ENCODE measurements at regions not wholly inside any gene's neighbourhood (a gene's known extent, or its start where the extent isn't known, plus 50 kb on each side); places are given as distances from the start of the nearest gene placed in this dataset.

DNA sequence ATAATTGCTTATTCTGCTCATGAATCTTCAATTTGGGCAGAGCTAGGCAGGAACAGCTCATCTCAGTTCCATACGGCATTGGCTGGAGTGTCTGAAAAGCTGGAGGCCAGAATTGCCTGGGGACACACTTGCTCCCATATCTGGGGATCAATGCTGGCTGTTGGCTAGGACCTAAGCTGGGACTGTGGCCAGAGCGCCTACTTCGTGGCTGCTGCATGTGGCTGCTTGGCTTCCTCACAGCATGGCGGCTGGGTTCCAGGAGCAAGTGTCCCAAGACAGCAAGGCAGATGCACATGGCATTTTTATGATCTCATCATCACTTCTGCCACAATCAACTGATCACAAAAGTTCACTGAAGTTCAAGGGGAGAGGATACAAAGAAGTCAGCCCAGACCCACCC, 200.2 kb downstream of the TTC8 start:
- DNase-seq, result no peak

GRCh38 chr14:89025561-89026236, 201.2 kb downstream of the TTC8 start:
- DNase-seq, result no peak

DNA sequence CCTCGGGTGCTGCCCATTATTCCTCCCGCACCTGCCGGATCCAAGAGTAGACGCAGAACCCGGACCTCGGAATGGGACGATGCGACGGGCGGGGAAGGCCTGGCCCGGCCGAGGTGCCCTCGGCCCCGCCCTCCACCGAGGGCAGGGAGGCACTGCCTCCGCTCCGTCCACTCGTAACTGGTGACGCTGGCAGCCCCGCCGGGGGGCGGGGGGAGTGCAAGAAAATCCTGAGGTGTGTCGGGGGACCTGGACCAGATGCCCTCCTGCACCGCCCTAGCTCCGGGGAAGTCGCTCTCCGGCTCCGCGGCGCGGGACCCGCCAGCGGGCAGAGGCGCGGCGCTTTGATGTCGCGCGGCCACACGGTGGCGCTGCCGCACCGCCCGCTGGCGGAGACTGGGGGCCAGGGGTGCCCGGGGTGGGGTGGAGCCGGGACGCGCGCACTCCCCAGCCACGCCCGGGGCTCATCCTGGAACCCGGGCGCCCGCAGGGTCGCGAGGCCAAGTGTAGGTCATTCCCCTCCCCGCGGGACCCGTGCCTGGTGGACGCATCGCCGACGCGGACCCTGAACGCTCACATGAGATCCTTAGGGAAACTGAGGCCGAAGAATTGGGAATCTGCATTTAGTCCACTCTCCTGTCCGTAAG, 202.8 kb downstream of the TTC8 start:
- peak; percentile 56 for DNase-seq

- no peak for DNase-seq
Observed at GRCh38 chr14:89028462-89029134, 204.1 kb downstream of the TTC8 start.

DNA sequence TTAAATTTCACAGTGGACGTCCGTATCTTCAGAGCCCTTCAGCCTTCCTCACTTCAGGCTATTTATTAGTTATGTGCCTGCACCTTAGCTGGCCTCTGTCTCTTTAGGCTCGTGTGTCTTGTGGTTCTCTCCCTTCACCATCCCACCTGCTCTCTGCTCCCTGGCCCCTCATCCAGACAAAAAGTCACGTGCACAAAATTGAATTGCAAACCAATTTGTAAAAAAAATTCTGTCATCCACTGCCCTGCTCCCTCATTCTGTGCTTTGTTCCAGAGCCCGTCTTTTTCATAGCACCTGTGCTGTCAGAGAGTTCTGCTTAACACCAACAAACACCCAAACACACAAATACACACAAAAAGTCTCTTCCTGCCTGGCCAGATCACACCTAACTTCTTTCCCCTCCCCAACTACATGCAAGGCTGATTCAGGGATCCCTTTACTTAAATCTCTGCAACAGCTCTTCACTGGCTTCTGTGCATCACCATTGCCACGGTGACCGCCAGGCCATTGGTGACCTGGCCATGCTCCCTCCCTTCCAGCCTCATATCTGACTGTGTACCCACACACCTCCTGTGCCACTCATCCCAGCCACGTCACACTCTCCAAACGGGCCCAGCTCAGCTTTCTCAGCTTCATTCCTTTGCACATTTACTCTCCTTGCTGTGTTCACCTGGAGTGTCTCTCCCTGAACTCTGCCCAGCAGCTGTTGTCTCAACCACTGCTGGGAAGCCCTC, 205.7 kb downstream of the TTC8 start:
- no peak for DNase-seq

DNA sequence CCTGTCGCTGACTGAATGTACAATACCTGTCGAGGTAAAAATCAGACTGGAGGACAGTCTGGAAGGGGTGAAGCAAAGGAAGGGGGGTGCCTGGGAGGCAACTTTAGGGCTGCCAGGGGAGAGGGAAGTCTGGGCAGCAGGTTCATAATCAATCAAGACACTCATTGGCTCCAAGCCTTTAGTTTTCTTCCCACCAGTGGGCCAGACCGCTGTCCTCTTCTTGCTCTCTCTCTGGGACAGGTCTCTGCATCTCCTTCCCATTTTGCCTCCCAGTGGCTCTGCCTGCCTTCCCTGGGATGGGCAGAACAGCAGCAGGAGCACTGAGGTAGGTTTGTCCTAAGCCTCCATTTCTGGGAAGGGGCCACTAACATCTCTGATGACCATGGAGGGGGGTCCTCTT, 206.5 kb downstream of the TTC8 start:
- no peak for DNase-seq

- no peak for DNase-seq
Observed at GRCh38 chr14:89032086-89032649, 207.7 kb downstream of the TTC8 start.

DNA sequence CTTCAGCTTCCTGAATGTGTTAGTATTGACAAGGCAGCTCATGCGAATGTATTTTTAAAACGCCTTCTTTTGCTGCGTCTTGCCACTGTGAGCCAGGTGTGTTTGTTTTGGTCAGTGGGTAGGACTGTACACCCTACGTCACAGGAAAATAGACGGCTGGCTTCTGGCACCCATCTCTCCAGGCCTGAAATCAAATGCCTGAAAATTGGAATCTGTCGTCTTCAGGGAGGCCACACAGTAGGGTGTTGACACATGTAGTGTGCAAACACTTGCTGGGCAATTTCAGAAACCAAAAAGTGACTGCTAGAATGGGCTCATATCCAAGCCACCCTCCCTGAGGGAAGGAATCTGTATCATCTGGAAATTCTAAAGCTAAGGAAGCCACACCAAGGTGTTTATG, 209.3 kb downstream of the TTC8 start:
- DNase-seq, result no peak

- no peak for DNase-seq
Observed at GRCh38 chr14:89036371-89036770, 211.9 kb downstream of the TTC8 start.

DNA sequence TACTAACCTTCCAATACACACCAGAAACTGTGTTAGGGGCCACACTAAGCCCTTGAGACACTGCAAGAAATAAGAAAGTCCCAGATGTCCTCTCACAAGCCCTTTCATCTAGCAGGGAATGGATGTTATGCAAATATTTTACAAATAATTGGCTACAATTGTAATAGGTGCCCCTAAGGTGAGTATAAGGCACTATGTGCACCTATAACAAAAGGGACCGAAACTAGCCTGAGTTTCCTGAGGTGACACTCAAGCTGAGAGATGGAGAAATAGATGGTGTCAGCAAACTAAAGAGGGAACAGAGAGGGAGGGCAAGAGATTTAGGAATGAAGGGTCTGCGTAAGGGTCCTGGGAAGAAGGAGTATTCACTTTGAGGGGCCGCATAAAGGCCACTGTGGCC, 212.6 kb downstream of the TTC8 start:
- no peak for DNase-seq

DNA sequence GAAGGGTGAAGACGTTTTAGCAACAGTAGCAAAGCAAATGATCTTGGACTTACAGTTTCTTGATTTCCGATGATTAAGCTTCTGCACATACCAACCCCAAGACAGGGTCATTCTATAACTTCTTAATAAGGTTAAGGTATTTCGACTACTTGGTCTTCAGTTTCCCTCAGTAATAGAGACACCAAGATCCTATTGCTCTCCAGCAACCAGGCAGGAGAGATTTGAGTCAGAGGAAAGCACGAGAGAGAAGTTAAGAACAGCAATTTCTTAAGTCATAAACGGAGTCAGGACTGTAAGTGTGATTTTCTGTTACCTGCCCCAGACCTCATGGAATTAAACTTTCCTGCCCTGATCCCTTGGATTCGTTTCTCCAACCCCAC, 215.6 kb downstream of the TTC8 start:
- DNase-seq, result no peak

DNA sequence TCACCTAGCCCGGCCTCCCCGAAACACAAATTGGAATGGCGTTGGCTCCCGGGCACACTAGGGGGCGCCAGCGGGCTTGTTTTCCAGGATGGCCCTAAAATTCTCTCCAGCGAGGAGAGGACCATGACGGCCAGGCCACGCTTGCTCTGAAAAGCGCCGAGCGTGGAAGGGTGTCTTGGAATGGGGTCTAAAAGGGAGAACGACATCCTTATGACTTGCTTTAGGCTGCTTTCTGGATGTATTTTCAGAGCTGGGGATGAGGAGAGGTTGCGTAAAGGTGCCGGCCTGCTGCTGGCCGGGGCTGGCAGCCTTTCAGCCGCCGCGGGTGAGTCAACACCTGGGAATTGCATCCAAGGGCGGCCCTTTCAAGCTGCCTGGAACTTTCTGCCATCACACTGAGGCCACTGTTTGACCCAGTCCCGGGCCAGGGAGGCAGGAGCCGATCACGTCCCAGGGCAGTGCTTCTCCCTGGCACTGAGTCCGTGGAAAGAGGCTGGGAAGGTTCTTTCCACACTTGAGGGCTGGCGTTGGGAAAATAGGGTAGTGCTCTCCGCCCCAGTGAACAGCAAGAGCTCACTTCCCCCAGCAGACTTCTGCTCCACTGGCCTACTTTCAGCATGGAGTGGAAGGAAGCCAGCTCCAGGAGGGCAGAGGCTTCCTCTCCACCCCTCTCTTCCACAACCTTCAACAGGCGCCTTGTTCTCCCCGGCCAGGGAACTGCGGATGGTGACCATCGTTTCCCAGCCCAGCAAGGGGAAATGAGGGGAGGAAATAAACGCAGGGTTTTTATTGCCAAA, 216.2 kb downstream of the TTC8 start:
- DNase-seq, result peak; percentile 81

- DNase-seq, result no peak
Observed at GRCh38 chr14:89041257-89041582, 216.8 kb downstream of the TTC8 start.

DNA sequence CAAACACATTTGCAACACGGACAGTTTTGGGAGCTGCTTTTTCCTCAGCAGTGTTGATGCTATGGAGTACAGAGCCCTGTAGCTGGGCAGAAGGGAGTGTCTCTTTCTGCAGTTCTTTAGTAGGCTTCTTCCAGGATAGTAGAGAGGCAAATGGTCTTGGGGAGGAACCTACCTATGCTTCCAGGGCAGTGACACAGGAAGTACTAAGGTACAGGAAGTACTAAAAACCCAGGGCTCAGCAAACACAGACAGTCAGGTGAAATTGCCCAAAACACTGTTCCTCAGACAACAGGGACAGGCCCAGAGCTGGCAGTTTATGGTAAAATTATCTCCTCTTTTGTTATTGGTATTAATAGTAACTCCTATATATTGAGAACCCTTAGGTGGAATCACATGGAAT, 217.6 kb downstream of the TTC8 start:
- DNase-seq, result no peak

DNA sequence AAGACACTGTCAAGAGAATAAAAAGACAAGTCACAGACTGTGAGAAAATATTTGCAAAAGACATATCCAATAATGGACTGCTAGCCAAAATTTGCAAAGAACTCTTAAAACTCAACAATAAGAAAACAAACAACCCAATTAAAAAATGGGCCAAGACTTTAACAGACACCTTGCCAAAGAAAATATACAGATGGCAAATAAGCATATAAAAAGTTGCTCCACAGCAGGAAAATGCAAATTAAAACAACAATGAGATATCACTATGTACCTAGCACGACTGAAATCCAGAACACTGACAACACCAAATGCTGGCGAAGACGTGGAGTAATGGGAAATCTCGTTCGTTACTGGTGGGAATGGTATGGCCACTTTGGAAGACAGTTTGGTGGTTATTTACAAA, 228.9 kb downstream of the TTC8 start:
- no peak for DNase-seq

GRCh38 chr14:89056394-89056793, 231.9 kb downstream of the TTC8 start:
- no peak for DNase-seq

DNA sequence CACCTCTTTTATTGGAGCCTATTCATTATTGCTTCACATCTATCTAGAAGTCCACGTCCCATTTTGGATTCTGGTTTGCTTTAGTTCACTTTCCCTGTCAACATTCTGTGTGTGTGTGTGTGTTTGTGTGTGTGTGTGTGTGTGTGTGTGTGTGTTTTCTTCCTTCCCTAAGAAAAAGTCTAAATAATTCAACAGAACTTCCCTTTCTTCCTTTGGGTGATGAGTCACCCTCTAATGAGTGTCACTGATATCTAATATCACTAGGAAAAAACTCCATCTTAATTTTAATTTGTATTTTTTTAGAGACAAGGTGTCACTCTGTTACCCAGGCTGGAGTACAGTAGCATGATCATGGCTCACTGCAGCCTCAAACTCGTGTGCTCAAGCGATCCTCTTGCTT, 234.2 kb downstream of the TTC8 start:
- DNase-seq, result no peak

DNA sequence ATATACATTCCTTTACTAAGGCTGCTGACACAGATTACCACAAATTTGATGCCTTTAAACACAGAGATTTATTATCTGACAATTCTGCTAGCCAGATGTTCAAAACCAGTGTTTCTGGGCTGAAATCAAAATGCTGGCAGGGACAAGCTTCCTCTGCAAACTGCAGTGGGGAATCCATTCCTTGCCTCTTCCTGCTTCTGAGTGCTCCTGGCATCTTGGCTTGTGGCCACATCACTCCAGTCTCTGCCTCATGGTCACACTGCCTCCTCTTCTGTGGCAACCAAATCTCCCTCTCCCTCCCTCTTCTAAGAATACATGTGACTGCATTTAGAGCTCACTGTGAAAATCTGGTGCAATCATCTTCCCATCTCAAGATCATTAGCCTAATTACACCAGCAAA, 235.7 kb downstream of the TTC8 start:
- no peak for DNase-seq

- DNase-seq, result no peak
Observed at GRCh38 chr14:89061696-89062095, 237.2 kb downstream of the TTC8 start.

- no peak for DNase-seq
Observed at GRCh38 chr14:89065879-89066278, 241.4 kb downstream of the TTC8 start.

GRCh38 chr14:89067293-89067972, 243.0 kb downstream of the TTC8 start:
- no peak for DNase-seq

Data from activated CD4-positive, alpha-beta T cell treated with anti-CD3 and anti-CD28 coated beads, Interleukin-2, amount 50 U/mL, for 1 hour (primary cell).